Muscle layer of colon (tissue), 2 donors: ENCODE measurements at regions not wholly inside any gene's neighbourhood (a gene's known extent, or its start where the extent isn't known, plus 50 kb on each side); places are given as distances from the start of the nearest gene placed in this dataset.

Experiments
- H3K27ac ChIP-seq: one replicate; pipeline ENCODE4 v1.7.0; 2013; ENCODE audit warnings: low read depth, mild to moderate bottlenecking, low read length, moderate library complexity
- H3K27me3 ChIP-seq, 2 donors: one replicate each; pipeline ENCODE4 v1.7.0; 2013; ENCODE audit warnings: low read length in 2 of 2, mild to moderate bottlenecking in 2 of 2; ENCODE audit not compliant: insufficient read depth in 2 of 2, control insufficient read depth in 1 of 2
- H3K36me3 ChIP-seq: one replicate; pipeline ENCODE4 v1.7.0; 2013; ENCODE audit warnings: mild to moderate bottlenecking, low read length; ENCODE audit not compliant: insufficient read depth
- H3K4me1 ChIP-seq: one replicate; pipeline ENCODE4 v1.7.0; 2013; ENCODE audit warnings: mild to moderate bottlenecking, low read length; ENCODE audit not compliant: insufficient read depth
- H3K4me3 ChIP-seq, 2 donors: one replicate each; pipeline ENCODE4 v1.7.0; 2013; ENCODE audit warnings: low read length in 2 of 2, low read depth in 1 of 2, mild to moderate bottlenecking in 1 of 2, moderate library complexity in 1 of 2
- H3K9ac ChIP-seq: one replicate; pipeline ENCODE4 v1.7.0; 2013; ENCODE audit warnings: low read length
- H3K9me3 ChIP-seq: one replicate; pipeline ENCODE4 v1.7.0; 2013; ENCODE audit warnings: mild to moderate bottlenecking, low read length
- donor health status: abdominal sarcoma.
- donor health status: Adenocarcinoma of cecum.

DNA sequence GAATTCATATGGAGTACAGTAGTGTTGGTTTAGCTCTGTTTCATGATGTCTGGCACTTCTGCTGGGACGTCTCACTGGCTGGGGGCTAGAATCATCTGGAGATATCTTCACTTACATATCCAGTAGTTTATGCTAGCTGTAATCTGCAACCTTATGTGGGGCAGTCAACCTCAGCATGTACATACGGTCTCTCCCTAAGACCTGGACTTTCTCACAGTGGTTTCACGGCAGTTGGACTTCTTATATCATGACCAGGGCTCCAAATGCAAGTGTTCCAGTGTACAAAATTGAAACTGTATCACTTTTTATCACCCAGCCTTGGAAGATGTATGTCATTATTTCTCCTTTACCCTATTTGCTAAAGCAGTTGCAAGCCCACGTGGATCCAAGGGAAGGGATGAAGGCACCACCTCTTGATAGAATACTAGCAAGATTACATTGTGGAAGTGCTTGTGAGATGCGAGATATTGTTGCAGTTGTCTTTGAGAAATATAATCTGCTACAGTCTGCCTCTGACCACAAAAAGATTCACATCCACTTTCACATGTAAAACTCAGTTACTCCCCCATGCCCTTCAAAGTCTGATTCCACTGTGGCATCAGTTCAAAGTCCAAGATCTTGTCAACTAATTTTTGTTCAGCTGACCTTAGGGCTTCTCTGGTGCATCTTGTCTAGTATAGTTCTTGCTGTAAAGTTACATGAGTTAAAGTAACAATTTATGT lies 316.6 kb upstream of the NCAM1 start:
- H3K9me3 ChIP-seq: no peaks in the 10 kb centered on the region
- H3K27me3 ChIP-seq: no peaks in the 10 kb centered on the region
- no peaks in the 10 kb centered on the region for H3K4me1 ChIP-seq
- H3K9ac ChIP-seq: no peak overlapping the region
- no peak overlapping the region for H3K4me3 ChIP-seq
- no peak overlapping the region for H3K27ac ChIP-seq
- H3K36me3 ChIP-seq: no peaks in the 10 kb centered on the region

DNA sequence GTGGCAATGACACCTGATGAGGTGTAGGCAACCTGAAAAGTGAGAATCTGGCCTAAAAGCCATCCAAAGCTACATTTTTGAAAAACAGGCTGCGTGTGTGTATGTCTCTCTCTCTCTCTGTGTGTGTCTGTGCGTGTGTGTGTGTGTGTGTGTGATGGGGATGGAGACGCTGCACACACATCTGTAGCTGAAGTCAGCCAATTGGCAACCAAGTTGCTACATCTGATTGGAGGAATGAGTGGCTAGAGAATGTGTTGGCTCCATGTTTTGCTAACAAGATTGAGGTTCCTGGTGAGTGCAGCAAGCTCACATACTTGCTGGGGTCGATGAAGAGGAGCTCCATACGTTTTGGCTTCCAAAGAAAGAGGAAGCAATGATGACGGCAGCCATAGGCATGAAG lies 311.4 kb upstream of the NCAM1 start:
- no peaks in the 10 kb centered on the region for H3K36me3 ChIP-seq
- H3K9me3 ChIP-seq: no peaks in the 10 kb centered on the region
- no peak overlapping the region for H3K27ac ChIP-seq

DNA sequence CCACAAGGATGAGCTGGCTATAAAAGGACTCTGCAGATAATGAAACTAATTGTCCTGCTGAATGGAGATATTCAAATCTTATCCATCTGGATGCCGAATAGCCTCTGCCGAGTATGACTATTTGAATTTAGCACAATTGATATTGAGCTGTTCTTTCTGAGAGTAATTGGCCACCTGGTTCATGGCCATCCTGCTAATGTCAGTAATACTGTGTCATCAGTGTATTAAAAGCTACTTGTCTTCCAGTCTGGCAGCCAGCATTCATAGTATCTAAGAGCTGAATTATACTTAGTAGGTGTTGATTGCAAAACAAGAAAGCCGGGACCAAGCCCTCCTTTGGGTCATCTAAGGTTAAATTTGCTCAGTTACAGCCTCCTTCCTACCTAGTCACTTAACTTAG lies 310.7 kb upstream of the NCAM1 start:
- no peaks in the 10 kb centered on the region for H3K36me3 ChIP-seq
- H3K9ac ChIP-seq: no peak overlapping the region
- H3K4me3 ChIP-seq: no peak overlapping the region
- no peak overlapping the region for H3K27ac ChIP-seq
- H3K4me1 ChIP-seq: no peaks in the 10 kb centered on the region
- no peaks in the 10 kb centered on the region for H3K27me3 ChIP-seq
- no peaks in the 10 kb centered on the region for H3K9me3 ChIP-seq

More for the DNA sequence above, 311.4 kb upstream of the NCAM1 start:
- Histone ChIP-seq H3K9ac (no peak overlapping the region), H3K4me1 (no peaks in the 10 kb centered on the region), H3K4me3 (no peak overlapping the region), H3K27me3 (no peaks in the 10 kb centered on the region)

DNA sequence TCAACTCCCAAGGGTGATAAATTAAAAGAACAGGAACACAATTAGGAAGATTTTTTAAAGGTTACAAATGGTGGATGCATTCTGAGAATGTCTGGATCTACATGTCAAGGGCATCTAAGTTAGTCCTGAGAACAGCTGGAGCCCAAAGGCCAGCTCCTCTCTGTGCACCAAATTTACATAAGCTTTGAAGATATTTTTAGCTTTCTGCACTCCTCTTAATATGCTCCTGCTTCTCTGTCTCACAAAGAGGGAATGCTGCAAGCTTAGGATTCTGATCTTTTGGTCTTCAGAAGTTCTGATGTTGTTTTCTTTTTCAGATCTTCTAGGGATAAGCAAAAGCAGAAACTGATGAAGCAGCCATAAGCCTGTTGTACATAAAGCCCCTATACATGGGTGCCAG lies 309.8 kb upstream of the NCAM1 start:
- Histone ChIP-seq H3K27ac (no peak overlapping the region), H3K4me3 (no peak overlapping the region), H3K27me3 (no peaks in the 10 kb centered on the region), H3K9me3 (no peaks in the 10 kb centered on the region), H3K9ac (no peak overlapping the region), H3K4me1 (no peaks in the 10 kb centered on the region), H3K36me3 (no peaks in the 10 kb centered on the region)

DNA sequence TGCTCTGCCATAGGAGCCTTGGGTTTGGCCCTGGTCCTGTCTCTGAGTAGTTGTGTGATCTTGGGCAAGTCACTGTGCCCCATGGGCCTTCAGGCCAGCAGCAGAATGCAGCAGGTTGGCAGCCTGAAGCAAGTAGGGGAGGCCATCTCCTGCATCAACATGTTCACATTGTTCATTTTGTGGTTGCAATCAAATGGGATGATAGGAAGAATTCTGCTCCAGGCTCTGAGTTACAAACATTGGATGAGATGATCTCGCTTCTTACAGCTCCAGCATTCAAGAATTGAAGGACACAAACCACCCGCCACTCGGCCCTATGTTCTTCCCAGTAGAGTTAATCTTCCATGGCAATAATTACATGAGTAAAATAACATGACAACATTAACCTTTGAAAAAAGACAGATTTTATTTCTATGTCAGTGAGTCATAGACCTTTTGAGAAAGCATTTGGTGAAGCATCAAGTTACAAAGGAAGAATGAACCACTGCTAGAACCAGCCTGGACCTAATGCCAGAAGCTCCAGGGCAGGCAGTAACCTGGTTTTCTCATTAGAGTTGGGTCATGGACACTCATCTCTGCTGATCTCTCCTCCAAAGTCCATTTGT lies 308.3 kb upstream of the NCAM1 start:
- Histone ChIP-seq H3K27ac (no peak overlapping the region), H3K4me1 (no peaks in the 10 kb centered on the region), H3K4me3 (no peak overlapping the region), H3K36me3 (no peaks in the 10 kb centered on the region), H3K9me3 (no peaks in the 10 kb centered on the region), H3K27me3 (no peaks in the 10 kb centered on the region), H3K9ac (no peak overlapping the region)

DNA sequence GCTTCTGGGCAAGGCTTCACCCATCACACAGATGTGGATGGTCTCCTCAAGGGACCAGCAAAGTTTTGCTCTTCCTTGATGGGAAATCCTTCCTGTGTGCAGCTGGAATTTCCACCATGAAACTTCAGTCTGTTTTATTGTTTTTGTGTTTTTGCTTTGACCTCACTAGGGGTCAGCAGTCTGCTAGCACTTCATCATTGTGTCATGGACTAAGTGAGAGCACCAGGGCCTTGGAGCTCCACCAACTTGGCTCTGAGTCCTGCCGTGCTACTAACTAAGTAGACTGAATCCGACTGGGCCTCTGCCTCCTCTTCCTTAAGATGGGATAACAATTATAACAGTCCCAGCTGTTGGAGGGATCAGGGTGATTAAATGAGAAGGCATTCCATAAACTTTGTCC lies 305.8 kb upstream of the NCAM1 start:
- H3K9me3 ChIP-seq: no peaks in the 10 kb centered on the region
- H3K4me3 ChIP-seq: no peak overlapping the region
- no peaks in the 10 kb centered on the region for H3K4me1 ChIP-seq
- no peaks in the 10 kb centered on the region for H3K27me3 ChIP-seq
- H3K27ac ChIP-seq: no peak overlapping the region
- H3K36me3 ChIP-seq: no peaks in the 10 kb centered on the region
- H3K9ac ChIP-seq: no peak overlapping the region

DNA sequence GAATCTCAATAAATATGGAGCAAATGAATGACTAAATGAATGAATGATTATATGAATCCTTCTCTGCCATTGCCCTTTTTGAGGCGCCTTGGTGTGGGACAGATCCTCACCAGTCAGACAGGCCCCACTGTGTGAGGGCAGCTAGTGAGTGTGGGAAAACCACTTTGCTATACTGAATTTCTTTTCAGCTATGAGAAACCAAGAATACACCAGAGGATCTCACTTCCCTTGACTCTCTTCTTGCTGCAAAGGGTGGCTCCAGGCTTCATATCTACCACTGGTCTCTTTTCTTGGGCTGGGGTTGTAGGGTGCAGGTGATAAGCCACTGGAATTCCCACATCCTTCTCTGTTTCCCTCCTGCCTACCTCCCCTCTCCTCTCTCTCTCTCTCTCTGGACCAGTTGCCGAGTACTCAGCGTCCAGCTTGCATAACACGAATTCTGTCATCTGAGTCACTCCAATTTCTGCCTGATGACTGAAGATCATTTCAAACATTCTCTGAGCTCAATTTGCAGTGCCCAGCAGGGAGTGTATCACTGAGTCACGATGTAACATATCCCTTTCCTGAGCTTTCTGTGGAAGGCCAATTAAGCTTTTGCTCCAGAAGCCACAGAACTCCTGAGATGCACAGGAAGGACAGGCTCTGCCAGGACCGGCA lies 304.3 kb upstream of the NCAM1 start:
- Histone ChIP-seq H3K9me3 (no peaks in the 10 kb centered on the region), H3K27me3 (no peaks in the 10 kb centered on the region), H3K27ac (no peak overlapping the region), H3K9ac (no peak overlapping the region), H3K4me1 (no peaks in the 10 kb centered on the region), H3K36me3 (no peaks in the 10 kb centered on the region), H3K4me3 (no peak overlapping the region)

DNA sequence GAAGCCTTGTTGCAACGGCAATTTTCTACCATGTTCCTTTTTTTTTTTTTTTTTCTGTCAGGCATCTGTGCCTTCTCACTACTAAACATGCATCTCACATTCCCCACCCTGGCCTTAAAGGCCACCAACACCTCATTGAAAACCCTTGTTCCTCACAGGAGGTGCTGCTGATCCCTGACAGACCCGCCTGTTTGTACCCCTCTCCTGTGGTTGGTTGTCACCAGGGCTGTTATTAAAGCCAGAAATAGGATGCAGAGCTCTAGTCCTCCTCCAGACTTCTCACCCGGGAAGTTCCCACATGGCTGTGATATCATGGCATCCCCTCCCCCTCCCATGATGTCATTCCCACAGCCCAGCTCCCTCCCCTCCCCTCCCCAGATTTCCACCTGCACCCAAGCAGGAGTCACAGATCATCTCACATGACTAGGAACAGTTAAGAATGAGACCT lies 302.8 kb upstream of the NCAM1 start:
- Histone ChIP-seq H3K36me3 (no peaks in the 10 kb centered on the region), H3K4me3 (no peak overlapping the region), H3K9ac (no peak overlapping the region), H3K9me3 (no peaks in the 10 kb centered on the region), H3K4me1 (no peaks in the 10 kb centered on the region), H3K27me3 (no peaks in the 10 kb centered on the region), H3K27ac (no peak overlapping the region)

DNA sequence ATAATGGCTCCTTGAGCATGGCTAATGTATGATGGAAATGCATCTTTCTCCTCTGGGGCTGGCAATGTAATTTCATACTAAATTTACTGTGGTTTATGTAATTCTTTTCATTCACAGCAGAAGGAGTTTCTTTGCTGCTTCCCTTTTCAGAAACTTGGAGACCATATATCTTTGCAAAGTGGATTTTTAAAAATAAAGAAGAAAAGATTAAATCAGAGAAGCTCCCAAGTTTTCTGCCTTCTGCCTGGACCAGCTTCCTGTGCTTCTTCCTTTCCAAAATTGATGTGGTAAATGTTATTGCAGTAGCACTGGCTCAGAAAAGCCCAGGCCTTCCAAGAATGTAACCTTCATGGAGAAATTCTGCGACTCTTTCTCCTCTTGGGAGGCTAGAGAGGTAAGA lies 300.1 kb upstream of the NCAM1 start:
- H3K27ac ChIP-seq: no peak overlapping the region
- H3K9ac ChIP-seq: no peak overlapping the region
- no peaks in the 10 kb centered on the region for H3K36me3 ChIP-seq
- no peaks in the 10 kb centered on the region for H3K27me3 ChIP-seq
- no peaks in the 10 kb centered on the region for H3K4me1 ChIP-seq
- H3K9me3 ChIP-seq: no peaks in the 10 kb centered on the region
- H3K4me3 ChIP-seq: no peak overlapping the region

DNA sequence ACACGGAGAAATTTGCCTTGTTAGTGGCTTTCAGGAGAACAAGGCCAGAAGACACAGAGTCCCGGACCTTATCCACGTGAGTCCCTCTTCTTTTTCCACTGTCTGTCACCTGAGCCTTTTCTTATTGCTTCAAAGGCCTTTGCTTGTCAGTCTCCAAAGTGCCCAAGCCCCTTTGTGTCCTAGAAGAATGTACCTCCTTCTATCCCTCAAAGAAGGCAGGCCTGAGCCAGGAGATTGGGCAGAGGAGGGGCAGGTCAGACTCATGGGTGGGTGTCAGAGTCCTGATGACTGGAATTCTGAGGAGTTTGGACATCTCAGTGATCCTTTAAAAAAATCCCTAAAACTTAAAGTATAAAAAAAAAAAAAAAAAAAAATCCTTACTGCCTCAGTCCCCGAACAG lies 299.6 kb upstream of the NCAM1 start:
- Histone ChIP-seq H3K27ac (no peak overlapping the region), H3K9ac (no peak overlapping the region), H3K4me3 (no peak overlapping the region), H3K9me3 (no peaks in the 10 kb centered on the region), H3K4me1 (no peaks in the 10 kb centered on the region), H3K27me3 (no peaks in the 10 kb centered on the region), H3K36me3 (no peaks in the 10 kb centered on the region)

DNA sequence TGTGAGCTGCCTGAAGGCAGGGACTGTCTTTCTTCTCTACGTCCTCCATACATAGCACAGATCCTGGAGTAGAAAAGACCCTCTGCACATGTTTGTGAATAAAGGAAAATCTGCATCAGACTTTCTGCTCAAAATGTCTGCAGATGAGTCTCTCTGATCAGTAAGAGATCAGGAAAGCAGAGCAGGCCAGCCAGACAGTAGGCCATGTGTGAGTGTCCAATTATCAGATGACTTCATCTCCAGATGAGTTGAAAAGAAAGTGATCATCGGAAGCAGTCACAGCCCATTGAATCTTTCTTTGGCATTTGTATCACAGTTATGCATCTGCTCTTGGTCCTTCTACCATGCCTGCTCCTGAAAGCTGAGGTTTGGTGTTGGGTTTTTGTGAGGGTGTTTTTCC lies 298.7 kb upstream of the NCAM1 start:
- Histone ChIP-seq H3K9me3 (no peaks in the 10 kb centered on the region), H3K36me3 (no peaks in the 10 kb centered on the region), H3K4me3 (no peak overlapping the region), H3K4me1 (no peaks in the 10 kb centered on the region), H3K9ac (no peak overlapping the region), H3K27ac (no peak overlapping the region), H3K27me3 (no peaks in the 10 kb centered on the region)
